NCI-H2107 treated with DMSO at 0.1 percent for 48 hours (cell line): ENCODE measurements at regions not wholly inside any gene's neighbourhood (a gene's known extent, or its start where the extent isn't known, plus 50 kb on each side); places are given as distances from the start of the nearest gene placed in this dataset.

Experiments used
- DNase-seq: peaks from one replicate; lab custom pipeline; 2025; ENCODE audit not compliant: unreplicated experiment; lab: John Stamatoyannopoulos, UW

DNA sequence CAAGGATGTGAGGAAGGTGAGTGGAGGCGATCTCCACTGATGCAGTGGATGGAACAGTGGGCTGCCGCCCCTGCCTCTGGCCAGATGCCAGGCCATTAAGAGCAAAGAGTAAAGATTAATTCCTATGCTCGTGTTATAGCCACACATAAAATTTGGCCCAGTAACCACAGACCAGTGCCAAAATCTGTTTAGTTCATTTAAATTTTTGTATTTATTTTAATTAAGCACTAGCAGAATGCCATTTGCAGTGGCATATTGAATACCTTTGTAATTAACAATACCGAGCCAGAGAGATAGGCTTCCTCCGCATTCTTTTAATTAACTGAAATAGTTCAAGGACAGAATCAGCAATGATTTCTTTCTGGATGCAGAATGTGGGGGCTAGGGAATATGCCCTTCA lies 179.8 kb downstream of the MED10 start:
- no peak for DNase-seq

DNA sequence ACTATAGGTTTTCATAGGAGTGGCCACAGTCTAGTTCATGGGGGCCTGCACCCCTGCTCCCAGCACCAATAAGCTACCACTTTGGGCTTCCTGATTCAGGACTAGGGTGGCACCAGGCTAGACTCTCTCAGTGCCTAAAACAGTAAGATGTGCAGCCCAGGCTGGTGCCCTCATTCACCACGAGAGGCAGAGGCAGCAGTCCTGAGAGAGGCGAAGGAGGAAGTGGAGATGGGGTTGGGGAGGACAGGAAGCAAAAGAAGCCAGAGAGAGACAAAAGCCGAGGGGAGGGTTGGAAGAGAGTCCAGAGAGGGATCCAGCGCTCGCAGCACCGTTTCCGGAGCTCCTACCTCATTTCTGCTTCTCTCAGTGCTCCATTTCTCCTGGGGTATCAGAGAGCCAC lies 180.9 kb downstream of the MED10 start:
- DNase-seq: no peak

GRCh38 chr5:6195711-6196358 lies 182.5 kb downstream of the MED10 start:
- no peak for DNase-seq

DNA sequence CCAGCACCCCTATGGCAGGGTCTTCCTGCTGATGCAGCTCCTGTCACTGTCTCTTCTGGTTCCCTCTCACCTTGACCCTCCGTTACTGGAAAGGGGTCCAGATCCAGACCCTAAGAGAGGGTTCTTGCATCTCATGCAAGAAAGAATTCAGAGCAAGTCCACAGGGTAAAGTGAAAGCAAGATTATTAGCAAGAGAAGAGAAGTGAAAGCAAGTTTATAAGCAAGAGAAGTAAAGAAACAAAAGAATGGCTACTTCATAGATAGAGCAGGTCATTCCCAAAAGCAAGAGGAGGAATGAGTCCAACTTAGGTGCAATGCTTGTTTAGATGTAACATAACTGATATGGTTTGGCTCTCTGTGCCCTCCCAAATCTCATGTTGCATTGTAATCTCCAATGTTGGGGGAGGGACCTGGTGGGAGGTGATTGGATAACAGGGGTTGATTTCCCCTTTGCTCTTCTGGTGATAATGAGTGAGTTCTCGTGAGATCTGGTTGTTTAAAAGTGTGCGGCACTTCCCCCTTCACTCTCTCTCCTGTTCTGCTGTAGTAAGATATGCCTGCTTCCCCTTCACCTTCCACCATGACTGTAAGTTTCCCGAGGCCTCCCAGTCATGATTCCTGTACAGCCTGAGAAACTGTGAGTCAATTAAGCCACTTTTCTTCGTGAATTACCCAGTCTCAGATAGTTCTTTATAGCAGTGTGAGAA lies 183.3 kb downstream of the MED10 start:
- DNase-seq: no peak

- no peak for DNase-seq
Measured at GRCh38 chr5:6194261-6194875, 184.0 kb downstream of the MED10 start.

GRCh38 chr5:6193310-6193709 lies 185.0 kb downstream of the MED10 start:
- DNase-seq: peak; percentile 52

GRCh38 chr5:6190838-6191237 lies 187.5 kb downstream of the MED10 start:
- DNase-seq: no peak

- no peak for DNase-seq
Measured at GRCh38 chr5:6188976-6189375, 189.4 kb downstream of the MED10 start.

GRCh38 chr5:6188344-6188743 lies 190.0 kb downstream of the MED10 start:
- DNase-seq: peak; percentile 58

- no peak for DNase-seq
Measured at GRCh38 chr5:6187501-6187900, 190.8 kb downstream of the MED10 start.

GRCh38 chr5:6185574-6185973 lies 192.8 kb downstream of the MED10 start:
- no peak for DNase-seq

DNA sequence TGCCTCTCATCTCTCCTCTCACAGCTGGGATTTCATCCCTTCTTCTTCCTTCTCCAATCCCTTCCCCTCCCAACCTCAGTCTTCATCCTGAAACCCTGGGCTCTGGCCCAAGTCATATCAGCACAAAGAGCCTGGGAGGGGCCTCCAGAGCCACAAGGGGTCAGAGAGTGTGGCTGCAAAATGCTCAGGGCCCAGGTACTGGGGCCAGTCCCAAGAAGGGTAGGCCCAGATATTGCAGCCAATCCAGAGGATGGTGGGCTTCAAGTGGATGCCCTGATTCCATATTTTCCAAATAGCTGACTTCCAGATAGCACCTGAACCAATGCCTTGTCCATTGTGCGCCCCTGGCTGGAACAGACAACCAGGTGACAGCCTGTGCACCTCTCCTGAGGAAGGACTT lies 193.9 kb downstream of the MED10 start:
- no peak for DNase-seq

DNA sequence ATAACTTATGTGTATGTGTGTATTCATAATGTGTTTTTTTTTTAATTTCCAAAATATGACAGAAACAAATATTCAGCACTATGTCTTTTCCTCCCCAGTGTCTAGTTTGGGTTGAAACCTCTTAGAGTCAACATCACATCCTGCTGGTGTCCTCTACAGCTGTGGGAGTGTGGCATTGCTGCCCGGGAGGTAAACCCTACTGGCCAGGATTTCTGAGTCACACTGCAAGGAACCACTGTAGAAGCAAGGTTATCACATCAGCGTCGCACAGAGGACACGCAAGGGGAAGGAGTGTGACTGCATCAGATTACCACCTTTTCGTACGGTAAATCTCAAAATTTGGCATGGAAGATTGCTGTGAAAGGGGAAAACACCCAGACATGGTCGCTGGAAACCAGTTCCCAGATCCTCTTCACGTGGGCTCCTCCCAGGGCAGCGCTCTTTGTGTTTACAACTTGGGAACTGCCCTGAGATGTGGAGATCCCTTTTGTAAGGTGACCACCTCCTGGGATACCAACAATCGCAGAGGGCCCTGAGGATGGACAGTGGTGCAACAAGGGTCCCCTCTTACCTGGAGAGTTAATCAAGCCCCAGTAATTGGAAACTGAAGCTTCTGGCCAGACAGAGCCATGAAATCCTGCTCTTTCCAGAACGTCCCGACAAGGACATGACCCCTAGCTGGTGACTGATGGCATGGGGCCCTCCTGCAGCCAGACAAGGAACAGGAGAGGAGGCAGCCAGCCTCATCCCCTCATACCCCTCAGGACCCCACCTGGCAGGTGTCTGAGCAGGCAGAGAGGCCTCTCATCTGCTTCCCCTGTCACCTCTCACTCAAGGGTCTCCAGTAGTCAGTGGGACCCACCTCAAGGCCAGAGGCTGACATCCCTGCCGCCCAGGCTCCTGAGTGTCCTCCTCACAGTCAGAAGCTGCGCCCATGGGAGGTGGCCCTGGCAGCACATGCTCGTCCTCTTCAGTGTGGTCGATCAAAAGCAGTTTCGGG lies 194.7 kb downstream of the MED10 start:
- DNase-seq: no peak

GRCh38 chr5:6182271-6182815 lies 196.0 kb downstream of the MED10 start:
- DNase-seq: no peak

- no peak for DNase-seq
Measured at GRCh38 chr5:6181871-6182270, 196.5 kb downstream of the MED10 start.

GRCh38 chr5:6181147-6181729 lies 197.1 kb downstream of the MED10 start:
- DNase-seq: peak; percentile 61

GRCh38 chr5:6180231-6180872 lies 198.0 kb downstream of the MED10 start:
- DNase-seq: no peak

- no peak for DNase-seq
Measured at GRCh38 chr5:6178846-6179532, 199.4 kb downstream of the MED10 start.

- no peak for DNase-seq
Measured at GRCh38 chr5:6177926-6178325, 200.4 kb downstream of the MED10 start.
